GM13977 (cell line): ENCODE measurements at regions not wholly inside any gene's neighbourhood (a gene's known extent, or its start where the extent isn't known, plus 50 kb on each side); places are given as distances from the start of the nearest gene placed in this dataset.

ENCODE experiments used
- DNase-seq: peaks from one replicate; pipeline ENCODE4 v3.0.0; 2012; ENCODE audit warnings: low spot score
- in situ Hi-C: fragments of 300-500 bp; cut with MboI; formaldehyde crosslinking; loops from one replicate; pipeline ENCODE4 v1.12.0; 2022; ENCODE audit warnings: low sequenced_read_pairs, low pct_unique_long_range_greater_than_20kb, mixed read lengths, inconsistent platforms; ENCODE audit not compliant: unreplicated experiment
- TF ChIP-seq, protein P1 (sequence below): IDR thresholded peaks from 2 replicates; pipeline ENCODE4 v1.5.1; 2012; ENCODE audit warnings: mild to moderate bottlenecking, control low read depth; ENCODE audit not compliant: insufficient read depth; ENCODE audit errors: extremely low read depth, missing control alignments

DNA sequence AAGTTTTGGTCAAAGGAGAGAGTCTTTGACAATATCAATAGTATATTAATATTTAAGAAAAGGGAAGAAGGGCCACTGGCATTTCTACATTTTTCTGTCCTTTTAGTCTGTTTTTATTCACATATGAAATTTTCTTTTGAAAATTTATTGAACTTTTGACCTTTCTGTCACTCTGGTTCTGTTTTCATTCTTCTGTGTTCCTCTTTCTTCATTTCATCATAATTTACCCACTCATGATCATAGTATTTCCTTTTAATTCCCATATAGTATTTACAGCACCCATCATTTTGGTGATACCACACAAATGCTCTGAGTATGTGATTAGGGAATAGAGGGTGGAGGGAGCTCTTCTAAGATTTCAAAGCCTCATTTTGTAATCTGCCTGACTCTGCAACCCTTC lies 142.8 kb downstream of the GJA1 start:
- no peak for DNase-seq
- in situ Hi-C loops: no loop called here

GRCh38 chr6:121579478-121579877 lies 144.0 kb downstream of the GJA1 start:
- no peak for DNase-seq
- in situ Hi-C loops: no loop called here
- TF ChIP-seq, protein P1, sequence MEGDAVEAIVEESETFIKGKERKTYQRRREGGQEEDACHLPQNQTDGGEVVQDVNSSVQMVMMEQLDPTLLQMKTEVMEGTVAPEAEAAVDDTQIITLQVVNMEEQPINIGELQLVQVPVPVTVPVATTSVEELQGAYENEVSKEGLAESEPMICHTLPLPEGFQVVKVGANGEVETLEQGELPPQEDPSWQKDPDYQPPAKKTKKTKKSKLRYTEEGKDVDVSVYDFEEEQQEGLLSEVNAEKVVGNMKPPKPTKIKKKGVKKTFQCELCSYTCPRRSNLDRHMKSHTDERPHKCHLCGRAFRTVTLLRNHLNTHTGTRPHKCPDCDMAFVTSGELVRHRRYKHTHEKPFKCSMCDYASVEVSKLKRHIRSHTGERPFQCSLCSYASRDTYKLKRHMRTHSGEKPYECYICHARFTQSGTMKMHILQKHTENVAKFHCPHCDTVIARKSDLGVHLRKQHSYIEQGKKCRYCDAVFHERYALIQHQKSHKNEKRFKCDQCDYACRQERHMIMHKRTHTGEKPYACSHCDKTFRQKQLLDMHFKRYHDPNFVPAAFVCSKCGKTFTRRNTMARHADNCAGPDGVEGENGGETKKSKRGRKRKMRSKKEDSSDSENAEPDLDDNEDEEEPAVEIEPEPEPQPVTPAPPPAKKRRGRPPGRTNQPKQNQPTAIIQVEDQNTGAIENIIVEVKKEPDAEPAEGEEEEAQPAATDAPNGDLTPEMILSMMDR: no peak

More for the DNA sequence above, 142.8 kb downstream of the GJA1 start:
- TF ChIP-seq, protein P1: no peak

DNA sequence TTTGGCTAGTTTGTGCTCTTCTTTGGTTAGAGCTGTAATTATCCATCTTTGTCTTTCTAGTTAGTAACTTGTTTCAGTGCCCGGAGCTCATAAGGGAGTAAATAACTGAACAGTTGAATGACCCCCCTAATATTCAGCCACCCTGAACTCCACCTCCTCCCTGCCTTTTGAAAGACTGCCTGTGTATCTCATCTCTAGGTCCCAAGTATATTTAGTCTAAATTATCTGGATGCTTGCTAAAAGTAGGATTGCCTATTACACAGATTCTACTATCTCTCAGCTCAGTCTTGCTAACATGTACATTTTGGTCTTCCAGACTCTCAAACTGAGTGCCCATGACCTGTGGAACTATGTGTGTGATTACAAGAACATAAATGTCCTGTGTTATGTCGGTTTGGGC lies 145.9 kb downstream of the GJA1 start:
- in situ Hi-C loops: no loop called here
- no peak for DNase-seq
- TF ChIP-seq, protein P1: no peak

DNA sequence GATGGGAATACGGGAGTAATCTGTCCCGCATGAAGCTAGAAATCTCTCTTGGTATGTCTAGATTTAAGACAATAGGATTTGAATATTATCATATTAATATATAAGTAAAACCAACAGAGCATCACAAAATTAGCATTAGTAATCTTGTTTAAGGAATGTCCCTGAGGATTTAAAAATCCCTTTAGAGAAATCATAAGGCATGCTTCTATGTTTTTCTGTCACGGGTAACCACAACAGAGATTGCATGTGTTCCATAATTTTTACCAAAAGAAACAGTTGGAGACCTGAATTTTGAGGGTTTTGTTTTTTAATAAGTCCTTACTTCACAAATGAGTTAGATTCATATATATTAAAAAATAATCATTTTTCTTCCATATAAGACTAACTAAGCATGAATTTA lies 146.8 kb downstream of the GJA1 start:
- DNase-seq: no peak
- TF ChIP-seq, protein P1: no peak
- in situ Hi-C loops: no loop called here

DNA sequence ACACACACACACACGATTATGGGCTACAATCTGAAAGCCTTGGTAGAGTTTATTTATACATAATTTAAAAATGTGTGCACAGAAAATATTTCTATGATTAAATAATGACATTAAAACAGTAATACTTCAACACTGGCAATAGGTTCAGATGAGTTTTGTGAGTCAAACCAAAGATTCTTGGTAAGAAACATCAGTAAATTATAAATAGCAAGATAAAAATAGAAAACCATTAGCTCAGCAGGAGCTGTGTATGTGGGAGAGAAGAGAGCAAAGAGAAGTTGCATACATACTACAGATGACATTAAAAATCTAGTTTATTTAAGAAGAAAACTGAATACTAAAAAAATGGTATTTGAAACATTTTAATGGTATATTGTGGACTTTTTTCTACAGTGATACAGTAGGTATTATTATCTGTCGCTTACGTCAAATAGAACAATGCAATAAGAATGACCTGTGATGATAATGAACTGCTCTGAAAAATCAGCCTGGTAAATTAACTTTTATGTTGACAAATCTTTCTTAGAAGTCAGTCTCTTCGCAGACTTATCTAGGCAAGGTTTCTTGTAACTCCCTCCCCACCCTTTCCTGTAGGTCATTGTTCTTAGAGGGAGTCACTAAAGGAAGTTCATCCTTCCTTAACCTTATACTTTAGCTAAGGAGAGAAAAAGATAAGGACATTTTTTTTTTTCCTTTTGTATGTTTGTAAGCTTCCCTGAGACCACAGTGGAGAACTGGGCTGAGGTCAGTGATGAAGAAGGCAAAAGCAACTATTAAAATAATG lies 149.3 kb downstream of the GJA1 start:
- in situ Hi-C loops: no loop called here
- no peak for DNase-seq

GRCh38 chr6:121590438-121590837 lies 155.0 kb downstream of the GJA1 start:
- TF ChIP-seq, protein P1: no peak
- in situ Hi-C loops: no loop called here
- DNase-seq: no peak

More for the DNA sequence above, 149.3 kb downstream of the GJA1 start:
- TF ChIP-seq, protein P1: no peak
